Neural crest cell (in vitro differentiated cells): ENCODE measurements at regions not wholly inside any gene's neighbourhood (a gene's known extent, or its start where the extent isn't known, plus 50 kb on each side); places are given as distances from the start of the nearest gene placed in this dataset.

ENCODE experiments used
- DNase-seq: peaks from one replicate; pipeline ENCODE4 v3.0.0; 2021; ENCODE audit warnings: low read depth, mixed read lengths, low spot score
- H3K27ac Mint-ChIP-seq: one replicate; pipeline ENCODE4 v1.8.0; 2021; ENCODE audit warnings: mild to moderate bottlenecking, mixed read lengths; ENCODE audit not compliant: unreplicated experiment
- H3K27me3 Mint-ChIP-seq: 2 replicates; pipeline ENCODE4 v1.8.0; 2021; ENCODE audit warnings: low read depth, mild to moderate bottlenecking, mixed read lengths
- H3K36me3 Mint-ChIP-seq: 2 replicates; pipeline ENCODE4 v1.8.0; 2021; ENCODE audit warnings: low read depth, mild to moderate bottlenecking, mixed read lengths
- H3K4me1 Mint-ChIP-seq: 2 replicates; pipeline ENCODE4 v1.8.0; 2021; ENCODE audit warnings: mixed read lengths
- H3K4me3 Mint-ChIP-seq: one replicate; pipeline ENCODE4 v1.8.0; 2021; ENCODE audit warnings: mild to moderate bottlenecking, mixed read lengths
- H3K9me3 Mint-ChIP-seq: 2 replicates; pipeline ENCODE4 v1.8.0; 2021; ENCODE audit warnings: mixed read lengths
- TF ChIP-seq, protein P1 (sequence below): fragments of 200-600 bp; sonication (generic); conservative IDR thresholded peaks from 2 replicates; pipeline ENCODE4 v1.5.0; 2021; ENCODE audit warnings: antibody characterized with exemption, mild to moderate bottlenecking

DNA sequence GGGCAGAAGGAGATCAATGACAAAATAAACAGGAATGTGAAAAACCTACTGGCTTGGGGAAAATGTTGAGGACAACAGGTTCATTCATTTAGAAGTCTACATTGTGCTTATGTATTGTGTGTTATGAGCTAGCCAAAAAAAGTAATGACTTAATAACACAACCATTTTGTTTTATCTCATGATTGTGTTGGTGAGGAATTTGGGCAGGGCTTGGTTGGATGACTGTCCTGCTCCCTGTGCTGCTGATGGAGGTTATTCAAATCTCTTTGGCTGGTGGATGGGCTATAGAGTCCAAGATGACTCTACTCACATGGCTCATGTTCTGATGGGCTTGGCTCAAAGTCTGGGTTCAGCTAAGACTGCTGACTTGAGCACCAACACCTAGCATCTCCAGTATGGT, 116.3 kb downstream of the HS3ST1 start:
- DNase-seq: no peak
- TF ChIP-seq, protein P1, sequence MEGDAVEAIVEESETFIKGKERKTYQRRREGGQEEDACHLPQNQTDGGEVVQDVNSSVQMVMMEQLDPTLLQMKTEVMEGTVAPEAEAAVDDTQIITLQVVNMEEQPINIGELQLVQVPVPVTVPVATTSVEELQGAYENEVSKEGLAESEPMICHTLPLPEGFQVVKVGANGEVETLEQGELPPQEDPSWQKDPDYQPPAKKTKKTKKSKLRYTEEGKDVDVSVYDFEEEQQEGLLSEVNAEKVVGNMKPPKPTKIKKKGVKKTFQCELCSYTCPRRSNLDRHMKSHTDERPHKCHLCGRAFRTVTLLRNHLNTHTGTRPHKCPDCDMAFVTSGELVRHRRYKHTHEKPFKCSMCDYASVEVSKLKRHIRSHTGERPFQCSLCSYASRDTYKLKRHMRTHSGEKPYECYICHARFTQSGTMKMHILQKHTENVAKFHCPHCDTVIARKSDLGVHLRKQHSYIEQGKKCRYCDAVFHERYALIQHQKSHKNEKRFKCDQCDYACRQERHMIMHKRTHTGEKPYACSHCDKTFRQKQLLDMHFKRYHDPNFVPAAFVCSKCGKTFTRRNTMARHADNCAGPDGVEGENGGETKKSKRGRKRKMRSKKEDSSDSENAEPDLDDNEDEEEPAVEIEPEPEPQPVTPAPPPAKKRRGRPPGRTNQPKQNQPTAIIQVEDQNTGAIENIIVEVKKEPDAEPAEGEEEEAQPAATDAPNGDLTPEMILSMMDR: no peak
- no peak overlapping the region for H3K27ac Mint-ChIP-seq
- no peaks in the 10 kb centered on the region for H3K27me3 Mint-ChIP-seq
- H3K36me3 Mint-ChIP-seq: peaks cover 11% of the 10 kb centered on the region
- no peak overlapping the region for H3K4me3 Mint-ChIP-seq
- peaks cover 22% of the 10 kb centered on the region for H3K9me3 Mint-ChIP-seq
- no peaks in the 10 kb centered on the region for H3K4me1 Mint-ChIP-seq

DNA sequence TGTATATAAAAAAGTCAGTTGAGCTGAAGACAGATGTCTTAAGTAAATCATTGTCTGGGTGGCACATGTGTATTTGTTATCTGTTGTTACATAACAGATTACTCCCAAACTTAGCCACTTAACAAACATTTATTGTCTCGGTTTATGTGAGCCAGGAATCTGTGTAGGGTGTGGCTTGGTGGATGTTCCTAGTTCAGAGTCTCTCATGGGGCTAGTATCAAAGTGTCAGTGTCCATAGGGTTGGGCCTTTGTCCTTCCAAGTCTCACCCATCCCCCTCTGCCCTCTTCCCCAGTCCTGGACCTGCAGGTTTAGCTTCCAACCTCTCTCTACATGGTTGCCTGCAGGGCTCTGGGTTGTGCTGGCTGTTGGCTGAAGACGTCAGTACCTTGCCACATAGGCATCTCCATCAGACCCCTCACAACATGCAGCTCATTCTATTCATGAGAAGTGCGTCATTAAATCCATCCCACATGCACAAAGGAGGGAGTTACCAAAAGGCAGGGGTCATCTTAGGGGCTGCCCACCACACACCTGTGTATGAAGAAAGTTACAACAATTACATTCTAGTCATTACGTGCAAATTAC, 127.5 kb downstream of the HS3ST1 start:
- Mint-ChIP-seq H3K27ac (no peak overlapping the region), H3K4me1 (peaks cover 18% of the 10 kb centered on the region), H3K36me3 (no peaks in the 10 kb centered on the region), H3K4me3 (no peak overlapping the region), H3K9me3 (no peaks in the 10 kb centered on the region), H3K27me3 (no peaks in the 10 kb centered on the region)
- TF ChIP-seq, protein P1: no peak
- DNase-seq: no peak

DNA sequence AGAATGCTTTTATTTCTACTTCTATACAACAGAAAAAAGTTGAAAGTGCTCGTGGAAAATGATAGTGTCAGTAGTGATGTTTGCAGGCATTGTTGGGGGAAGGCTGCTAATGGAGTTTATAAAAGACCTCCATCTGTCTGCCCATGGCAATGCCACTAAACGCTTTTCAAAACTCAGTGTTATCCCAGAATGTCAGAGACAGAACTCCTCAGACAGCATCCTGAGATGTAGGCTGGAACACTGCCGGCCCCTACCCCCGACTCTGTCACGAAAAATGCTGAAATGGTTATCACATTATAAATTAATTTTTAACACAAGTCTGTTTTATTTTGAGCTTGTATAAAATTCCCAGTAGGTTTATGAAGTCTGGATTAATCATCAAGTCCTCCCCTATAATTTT, 128.9 kb downstream of the HS3ST1 start:
- Mint-ChIP-seq H3K4me1 (peaks cover 18% of the 10 kb centered on the region), H3K4me3 (no peak overlapping the region), H3K9me3 (no peaks in the 10 kb centered on the region), H3K27ac (no peak overlapping the region), H3K27me3 (no peaks in the 10 kb centered on the region), H3K36me3 (no peaks in the 10 kb centered on the region)
- DNase-seq: no peak
- TF ChIP-seq, protein P1: no peak

DNA sequence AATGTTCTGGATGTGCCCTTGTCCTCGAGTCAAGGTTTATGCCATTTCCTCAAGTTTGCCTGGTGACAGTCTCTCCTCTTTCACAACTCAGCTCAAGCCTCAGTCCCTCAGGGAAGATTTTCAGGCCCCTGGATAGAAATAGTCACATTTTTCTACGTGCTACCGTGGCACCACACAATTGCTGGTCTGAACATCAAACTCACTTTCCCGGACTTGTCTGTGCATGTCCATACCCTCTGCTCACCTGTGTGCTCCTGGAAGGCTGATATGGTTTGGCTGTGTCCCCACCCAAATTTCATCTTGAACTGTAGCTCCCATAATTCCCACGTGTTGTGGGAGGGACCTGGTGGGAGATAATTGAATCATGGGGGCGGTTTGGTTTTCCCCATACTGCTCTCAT, 129.7 kb downstream of the HS3ST1 start:
- no peak for DNase-seq
- Mint-ChIP-seq H3K36me3 (no peaks in the 10 kb centered on the region), H3K9me3 (no peaks in the 10 kb centered on the region), H3K4me1 (peaks cover 18% of the 10 kb centered on the region), H3K27ac (no peak overlapping the region), H3K27me3 (no peaks in the 10 kb centered on the region), H3K4me3 (no peak overlapping the region)
- TF ChIP-seq, protein P1: no peak

DNA sequence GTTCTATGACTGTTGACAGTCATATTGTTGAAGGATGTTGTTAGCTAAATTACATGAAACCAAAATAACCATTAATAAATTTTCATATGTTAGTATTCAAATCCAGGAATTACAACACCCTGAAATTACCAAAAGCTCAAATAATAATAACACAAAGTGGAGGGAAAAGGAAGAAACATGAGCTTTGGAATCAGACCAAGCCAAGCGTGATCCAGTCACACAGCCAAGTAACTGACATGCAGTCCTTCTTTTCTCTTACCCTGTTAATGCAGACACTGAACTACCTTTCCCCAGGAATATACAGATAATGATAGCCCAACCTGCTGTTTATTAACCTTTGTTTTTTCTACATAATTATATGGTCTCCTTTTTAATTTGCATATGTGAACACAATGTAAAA, 130.2 kb downstream of the HS3ST1 start:
- H3K27me3 Mint-ChIP-seq: no peaks in the 10 kb centered on the region
- H3K36me3 Mint-ChIP-seq: no peaks in the 10 kb centered on the region
- peaks cover 14% of the 10 kb centered on the region for H3K4me1 Mint-ChIP-seq
- H3K9me3 Mint-ChIP-seq: no peaks in the 10 kb centered on the region
- DNase-seq: no peak
- TF ChIP-seq, protein P1: no peak
- no peak overlapping the region for H3K4me3 Mint-ChIP-seq
- H3K27ac Mint-ChIP-seq: no peak overlapping the region
